SK-N-MC (cell line): ENCODE measurements at regions not wholly inside any gene's neighbourhood (a gene's known extent, or its start where the extent isn't known, plus 50 kb on each side); places are given as distances from the start of the nearest gene placed in this dataset.
"Not testable (repeated sequence)": the region's sequence is repeated elsewhere in the genome, so short reads cannot be mapped to it uniquely, and the experiment has no call there.

Source experiments
- DNase-seq: peaks from one replicate; pipeline ENCODE4 v3.0.0-alpha.2; 2011; ENCODE audit warnings: low read depth, low spot score
- H3K27ac ChIP-seq: fragments of 200-600 bp; sonication (generic); 2 replicates; pipeline ENCODE4 v1.5.1; 2016; ENCODE audit warnings: mixed run types
- H3K36me3 ChIP-seq: fragments of 200-600 bp; sonication (generic); 2 replicates; pipeline ENCODE4 v1.6.1; 2017; ENCODE audit warnings: antibody characterized with exemption, low read length, mixed read lengths; ENCODE audit not compliant: insufficient read depth
- H3K4me3 ChIP-seq: fragments of 200-600 bp; sonication (generic); 2 replicates; pipeline ENCODE4 v1.5.1; 2016
- H3K9ac ChIP-seq: fragments of 200-600 bp; sonication (generic); 2 replicates; pipeline ENCODE4 v1.8.0; 2017; ENCODE audit warnings: mixed run types, mixed read lengths; ENCODE audit not compliant: insufficient read length
- H3K9me3 ChIP-seq: fragments of 200-600 bp; sonication (generic); 2 replicates; pipeline ENCODE4 v1.6.1; 2017; ENCODE audit warnings: low read depth, mild to moderate bottlenecking, antibody characterized with exemption, low read length, moderate library complexity, mixed read lengths
- EZH2 ChIP-seq: fragments of 200-600 bp; sonication (generic); IDR thresholded peaks from one replicate; pipeline ENCODE4 v1.6.1; 2017; ENCODE audit warnings: antibody characterized with exemption
- FOXP2 ChIP-seq: optimal IDR thresholded peaks from 2 replicates; pipeline ENCODE3; 2011; ENCODE audit warnings: mild to moderate bottlenecking, moderate library complexity; ENCODE audit not compliant: insufficient read depth; ENCODE audit errors: extremely low read length, control extremely low read depth
- POLR2AphosphoS5 ChIP-seq: IDR thresholded peaks from 2 replicates; pipeline ENCODE4 v1.6.1; 2012; ENCODE audit warnings: mild to moderate bottlenecking, low read depth, low read length, borderline replicate concordance

- no peaks in the 10 kb centered on the region for H3K9me3 ChIP-seq
- TF ChIP-seq EZH2 (no peak), FOXP2 (no peak), POLR2AphosphoS5 (no peak)
- no peak for DNase-seq
- no peaks in the 10 kb centered on the region for H3K36me3 ChIP-seq
- no peak overlapping the region for H3K27ac ChIP-seq
- H3K9ac ChIP-seq: no peak overlapping the region
- H3K4me3 ChIP-seq: no peak overlapping the region
Observed at GRCh38 chr10:23864631-23865147, 344.2 kb upstream of the KIAA1217 start.

DNA sequence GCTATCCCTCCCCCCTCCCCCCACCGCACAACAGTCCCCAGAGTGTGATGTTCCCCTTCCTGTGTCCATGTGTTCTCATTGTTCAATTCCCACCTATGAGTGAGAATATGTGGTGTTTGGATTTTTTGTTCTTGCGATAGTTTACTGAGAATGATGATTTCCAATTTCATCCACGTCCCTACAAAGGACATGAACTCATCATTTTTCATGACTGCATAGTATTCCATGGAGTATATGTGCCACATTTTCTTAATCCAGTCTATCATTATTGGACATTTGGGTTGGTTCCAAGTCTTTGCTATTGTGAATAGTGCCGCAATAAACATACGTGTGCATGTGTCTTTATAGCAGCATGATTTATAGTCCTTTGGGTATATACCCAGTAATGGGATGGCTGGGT, 342.0 kb upstream of the KIAA1217 start:
- H3K4me3 ChIP-seq, H3K36me3 ChIP-seq, DNase-seq, H3K9me3 ChIP-seq, H3K9ac ChIP-seq, H3K27ac ChIP-seq: not testable (repeated sequence)

GRCh38 chr10:23868121-23868520, 340.8 kb upstream of the KIAA1217 start:
- Histone ChIP-seq H3K4me3 (no peak overlapping the region), H3K9ac (no peak overlapping the region), H3K9me3 (no peaks in the 10 kb centered on the region), H3K36me3 (no peaks in the 10 kb centered on the region), H3K27ac (no peak overlapping the region)
- DNase-seq: no peak
- TF ChIP-seq EZH2 (no peak), POLR2AphosphoS5 (no peak), FOXP2 (no peak)

- Histone ChIP-seq H3K27ac (peak overlapping the region; percentile 74; the same call in 1 of the 2 replicates), H3K4me3 (no peak overlapping the region), H3K9ac (no peak overlapping the region), H3K36me3 (no peaks in the 10 kb centered on the region), H3K9me3 (no peaks in the 10 kb centered on the region)
- no peak for DNase-seq
- TF ChIP-seq EZH2 (no peak), POLR2AphosphoS5 (no peak), FOXP2 (no peak)
Observed at GRCh38 chr10:23869548-23869947, 339.4 kb upstream of the KIAA1217 start.

GRCh38 chr10:23869996-23870395, 338.9 kb upstream of the KIAA1217 start:
- DNase-seq: no peak
- Histone ChIP-seq H3K9me3 (no peaks in the 10 kb centered on the region), H3K27ac (peak overlapping the region; percentile 74), H3K36me3 (no peaks in the 10 kb centered on the region), H3K4me3 (peak overlapping the region; percentile 30; the same call in 1 of the 2 replicates), H3K9ac (no peak overlapping the region)
- TF ChIP-seq EZH2: no peak

DNA sequence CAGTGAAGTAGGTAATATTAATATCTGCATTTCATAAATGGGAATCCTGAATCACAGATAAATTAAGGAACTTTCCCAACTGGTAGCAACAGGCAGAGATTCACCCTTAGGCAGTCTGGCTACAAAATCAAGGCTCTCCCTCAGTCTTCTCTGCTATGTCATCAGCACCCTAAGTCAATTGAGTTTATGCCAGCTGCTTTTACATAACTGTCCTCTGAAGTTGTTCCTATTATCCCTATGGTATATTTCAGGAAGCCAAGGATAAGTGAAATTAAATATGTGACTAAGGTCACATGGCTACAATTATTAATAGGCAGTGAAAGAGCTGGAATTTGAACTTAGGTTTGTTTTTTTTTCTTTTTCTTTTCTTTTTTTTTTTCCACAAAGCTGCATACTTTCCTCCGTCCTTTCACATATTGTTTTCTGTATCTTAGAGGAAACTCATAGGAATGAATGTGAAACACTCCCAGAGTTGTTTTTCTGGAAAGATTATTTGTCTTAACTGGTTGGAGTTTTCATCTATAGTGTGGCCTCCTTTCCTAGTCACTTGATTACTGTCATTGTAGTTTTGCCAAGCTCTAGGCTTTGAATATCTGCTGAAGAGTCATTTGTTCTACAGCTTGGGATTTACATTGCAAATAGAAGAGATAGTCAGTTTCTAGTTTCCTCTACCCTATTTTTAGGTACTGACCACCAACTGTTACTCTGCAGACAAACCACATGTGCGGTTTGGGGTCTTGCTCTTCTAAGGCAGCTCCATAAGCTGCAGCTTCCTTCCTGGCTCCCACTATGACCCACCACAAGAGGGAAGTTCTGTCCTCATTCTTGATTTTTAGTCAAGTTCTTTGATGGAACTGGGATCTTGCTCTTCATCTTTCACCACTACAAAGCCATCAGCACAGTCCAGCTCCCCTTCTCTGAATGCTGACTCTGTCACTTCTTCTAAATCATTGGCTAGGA, 338.0 kb upstream of the KIAA1217 start:
- Histone ChIP-seq H3K9ac (no peak overlapping the region), H3K9me3 (no peaks in the 10 kb centered on the region), H3K4me3 (peak overlapping the region; percentile 30; the same call in 1 of the 2 replicates), H3K36me3 (no peaks in the 10 kb centered on the region), H3K27ac (peak overlapping the region; percentile 74)
- no peak for TF ChIP-seq EZH2
- no peak for TF ChIP-seq FOXP2
- no peak for TF ChIP-seq POLR2AphosphoS5
- DNase-seq: no peak

GRCh38 chr10:23872290-23872689, 336.6 kb upstream of the KIAA1217 start:
- DNase-seq: no peak
- Histone ChIP-seq H3K9ac (no peak overlapping the region), H3K4me3 (no peak overlapping the region), H3K9me3 (no peaks in the 10 kb centered on the region), H3K27ac (no peak overlapping the region), H3K36me3 (no peaks in the 10 kb centered on the region)
- TF ChIP-seq FOXP2 (no peak), EZH2 (no peak), POLR2AphosphoS5 (no peak)

GRCh38 chr10:23877791-23878320, 331.1 kb upstream of the KIAA1217 start:
- no peak for TF ChIP-seq POLR2AphosphoS5
- TF ChIP-seq EZH2: no peak
- TF ChIP-seq FOXP2: no peak
- H3K36me3 ChIP-seq: no peaks in the 10 kb centered on the region
- H3K9ac ChIP-seq: no peak overlapping the region
- DNase-seq: no peak
- no peak overlapping the region for H3K4me3 ChIP-seq
- H3K27ac ChIP-seq: no peak overlapping the region
- no peaks in the 10 kb centered on the region for H3K9me3 ChIP-seq
